G401.6 (cell line): ENCODE measurements at regions not wholly inside any gene's neighbourhood (a gene's known extent, or its start where the extent isn't known, plus 50 kb on each side); places are given as distances from the start of the nearest gene placed in this dataset.

Experiments
- FAIRE-seq: peaks from 2 replicates; lab custom pipeline; 2012; peaks lifted over from hg19 to GRCh38; lab: Jason Lieb, UNC

GRCh38 chr9:87255431-87256155 is 242.1 kb upstream of the DAPK1 start:
- FAIRE-seq: no peak

DNA sequence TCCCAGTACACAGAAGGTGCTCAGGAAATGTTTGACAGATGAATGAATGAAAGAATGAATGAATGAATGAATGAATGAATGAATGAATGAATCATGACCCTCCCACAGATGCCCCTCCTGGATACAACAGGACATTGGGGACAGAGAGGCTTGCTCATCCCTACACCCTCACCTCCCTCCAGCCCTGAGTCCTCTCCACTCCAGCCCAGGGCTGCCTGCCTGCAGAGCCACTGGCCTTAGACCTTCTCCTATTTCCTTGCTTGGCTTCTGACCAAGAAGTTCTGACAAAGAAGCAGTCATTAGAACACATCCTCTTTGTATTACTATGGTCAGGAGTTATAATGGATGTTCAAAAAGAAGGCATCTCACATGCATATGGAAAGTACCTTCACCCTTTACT is 240.7 kb upstream of the DAPK1 start:
- no peak for FAIRE-seq

- FAIRE-seq: no peak
Measured at GRCh38 chr9:87259543-87260518, 237.8 kb upstream of the DAPK1 start.

DNA sequence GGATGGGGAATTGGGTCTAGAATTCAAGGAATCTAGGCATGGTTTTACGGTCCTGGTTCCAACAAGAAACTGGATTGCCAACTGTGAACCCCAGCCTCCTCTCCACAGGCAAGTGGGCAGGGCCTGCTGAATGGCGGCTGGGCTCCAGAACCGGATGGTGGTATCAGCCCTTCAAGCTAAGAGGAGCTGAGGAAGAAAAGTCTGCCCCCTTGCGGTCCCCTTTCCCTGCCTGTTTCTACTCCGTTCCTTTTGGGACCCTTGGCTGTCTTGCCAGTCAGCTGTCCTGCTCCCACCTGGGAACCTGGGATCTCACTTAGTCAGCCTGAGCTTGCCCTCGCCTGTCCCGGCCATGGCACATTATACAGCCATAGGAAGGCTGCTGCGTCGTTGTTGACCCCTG is 234.4 kb upstream of the DAPK1 start:
- FAIRE-seq: no peak

- FAIRE-seq: no peak
Measured at GRCh38 chr9:87266697-87267096, 231.0 kb upstream of the DAPK1 start.

DNA sequence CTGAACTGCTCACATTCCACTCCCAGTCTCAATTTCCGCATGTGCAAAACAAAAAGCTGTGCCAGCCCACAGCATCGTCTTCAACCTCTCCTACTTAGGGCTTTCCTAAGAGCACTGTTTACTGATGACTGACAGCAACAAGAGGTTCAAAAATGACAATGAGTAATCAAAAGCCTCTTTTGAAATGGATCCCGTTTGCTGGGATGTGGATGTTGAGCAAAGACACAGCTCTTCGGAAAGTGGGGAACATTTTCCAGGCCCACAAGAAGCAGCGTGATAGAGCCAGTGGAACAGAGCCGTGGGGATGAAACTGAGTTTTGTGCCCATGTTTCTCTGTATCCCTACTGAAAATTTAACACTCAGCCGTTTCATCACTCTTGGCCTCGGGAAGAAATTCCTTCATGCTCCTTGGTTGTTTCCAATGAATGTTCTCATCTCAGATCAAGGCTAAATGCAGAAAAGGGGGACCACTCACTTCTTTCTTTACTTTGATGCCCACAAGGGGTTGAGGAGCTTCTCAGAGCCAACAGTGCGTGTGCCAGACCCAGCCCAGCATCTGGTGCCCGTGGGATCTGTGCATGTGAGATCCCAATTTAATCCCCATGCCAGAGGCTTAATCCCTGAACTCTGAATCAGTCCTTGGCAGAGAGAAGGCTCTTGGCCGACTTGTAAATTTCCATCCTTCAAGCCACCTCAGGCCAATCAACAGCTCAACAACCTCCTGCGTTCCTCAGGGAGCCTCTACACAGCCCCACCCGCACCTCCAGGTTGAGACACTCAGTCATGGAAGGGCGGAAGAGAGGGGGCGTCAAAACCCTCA is 230.2 kb upstream of the DAPK1 start:
- no peak for FAIRE-seq

- FAIRE-seq: no peak
Measured at GRCh38 chr9:87269296-87270176, 228.1 kb upstream of the DAPK1 start.

- no peak for FAIRE-seq
Measured at GRCh38 chr9:87270221-87270847, 227.3 kb upstream of the DAPK1 start.

GRCh38 chr9:87270848-87271234 is 226.8 kb upstream of the DAPK1 start:
- FAIRE-seq: no peak

DNA sequence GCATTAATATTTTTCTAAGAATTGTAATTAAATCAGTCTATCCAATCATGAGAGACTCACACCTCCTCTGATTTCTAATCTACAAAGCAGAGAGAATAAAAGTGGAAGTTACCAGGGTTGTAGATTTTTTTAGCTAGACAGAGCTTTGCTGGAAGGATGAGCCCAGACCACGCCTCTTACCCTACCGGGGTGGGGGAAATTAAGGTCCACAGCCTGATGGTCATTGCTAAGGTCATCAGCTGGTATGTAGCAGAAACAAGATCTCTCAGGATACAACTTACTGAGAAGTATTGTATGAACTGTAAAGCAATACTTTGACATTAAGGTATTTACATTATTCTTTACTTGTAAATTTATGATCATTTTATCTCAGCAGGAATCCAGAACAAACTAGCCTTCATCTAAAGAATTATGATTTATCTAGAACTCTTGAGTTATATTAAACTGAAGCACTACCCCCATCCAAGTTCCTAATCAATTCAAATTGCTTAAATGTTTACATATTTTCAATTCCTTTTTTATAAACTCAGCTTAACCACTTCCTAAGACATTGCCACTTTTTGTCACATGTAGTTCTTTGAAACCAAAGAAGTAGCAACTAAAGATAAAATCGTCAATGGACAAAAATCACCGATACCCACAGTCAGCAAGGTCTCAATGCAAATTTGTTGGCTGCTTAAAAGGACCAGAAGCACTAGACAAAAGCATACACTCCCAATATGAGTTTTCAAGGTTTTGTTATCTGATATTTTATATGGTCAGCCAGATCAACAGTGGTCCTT is 225.8 kb upstream of the DAPK1 start:
- FAIRE-seq: no peak

DNA sequence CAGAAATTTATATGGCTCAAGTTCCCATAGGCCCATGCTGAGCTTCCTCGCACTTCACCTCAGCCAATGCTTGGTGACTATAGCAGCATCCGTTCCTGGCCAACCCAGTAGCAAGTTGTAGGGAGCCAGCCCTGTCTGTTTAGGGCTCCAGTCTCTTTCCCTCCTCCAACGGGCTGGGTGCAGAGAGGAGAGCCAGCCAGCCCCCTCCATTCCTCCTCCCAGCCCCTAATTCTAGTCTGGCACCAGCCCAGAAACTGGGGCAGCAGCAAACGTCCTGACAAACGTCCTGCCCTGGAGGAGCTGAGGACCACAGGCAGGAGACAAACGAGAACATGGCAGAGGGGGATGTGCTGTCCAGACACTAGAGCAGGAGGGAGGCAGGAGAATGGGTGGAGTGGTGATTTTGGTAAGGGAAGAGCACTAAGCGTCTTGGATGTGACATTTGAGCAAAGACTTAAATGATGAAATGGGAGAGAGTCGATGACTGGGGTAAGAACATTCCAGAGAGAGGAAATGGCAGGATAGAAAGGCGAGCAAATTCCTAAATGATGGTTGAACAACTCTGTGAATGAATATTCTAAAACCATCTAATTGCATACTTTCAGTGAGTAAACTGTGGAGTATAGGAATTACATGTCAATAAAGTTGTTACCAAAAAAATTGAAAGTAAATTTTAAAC is 222.5 kb upstream of the DAPK1 start:
- FAIRE-seq: no peak

DNA sequence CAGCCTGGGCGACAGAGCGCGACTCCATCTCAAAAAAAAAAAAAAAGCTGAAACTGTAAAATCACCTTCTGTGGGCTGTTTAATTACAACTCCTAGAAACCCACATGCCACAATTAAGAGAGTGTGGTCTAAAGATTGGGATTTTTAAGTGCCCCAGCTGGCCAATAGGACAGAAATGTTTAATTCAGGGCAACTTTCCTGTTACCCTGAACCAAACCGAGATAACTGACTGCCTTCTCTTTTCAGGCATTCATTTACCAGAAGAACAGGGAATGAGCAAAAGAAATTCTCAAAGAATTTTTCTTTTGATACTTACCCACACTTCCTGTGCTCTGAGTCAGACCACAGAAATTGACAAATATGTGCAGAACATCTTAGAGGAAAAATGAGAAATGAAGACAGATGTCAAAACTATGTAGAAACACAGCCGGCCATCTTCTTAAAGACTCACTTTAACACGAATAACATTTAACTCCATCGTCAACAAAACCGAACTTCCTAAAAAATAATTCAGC is 221.3 kb upstream of the DAPK1 start:
- FAIRE-seq: no peak

DNA sequence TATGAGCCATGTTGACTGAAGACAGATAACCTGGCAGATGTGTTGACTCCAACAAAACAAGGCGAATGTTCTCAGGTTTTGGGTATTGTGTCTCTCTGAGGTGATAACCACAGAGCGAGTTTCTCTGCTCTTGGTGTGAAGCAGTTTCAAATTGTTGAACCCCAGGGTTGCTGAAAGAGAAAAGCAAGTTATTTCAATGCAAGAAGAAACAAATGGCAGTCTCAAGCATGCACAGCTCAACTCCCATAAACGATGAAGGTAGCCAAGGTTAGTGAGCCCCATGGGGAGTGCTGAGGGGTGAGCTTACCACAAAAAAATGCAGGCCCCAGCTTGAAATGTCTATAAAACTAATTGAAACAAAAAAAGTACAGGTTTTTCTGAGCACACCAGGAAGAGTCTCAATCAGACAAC is 220.8 kb upstream of the DAPK1 start:
- FAIRE-seq: no peak

DNA sequence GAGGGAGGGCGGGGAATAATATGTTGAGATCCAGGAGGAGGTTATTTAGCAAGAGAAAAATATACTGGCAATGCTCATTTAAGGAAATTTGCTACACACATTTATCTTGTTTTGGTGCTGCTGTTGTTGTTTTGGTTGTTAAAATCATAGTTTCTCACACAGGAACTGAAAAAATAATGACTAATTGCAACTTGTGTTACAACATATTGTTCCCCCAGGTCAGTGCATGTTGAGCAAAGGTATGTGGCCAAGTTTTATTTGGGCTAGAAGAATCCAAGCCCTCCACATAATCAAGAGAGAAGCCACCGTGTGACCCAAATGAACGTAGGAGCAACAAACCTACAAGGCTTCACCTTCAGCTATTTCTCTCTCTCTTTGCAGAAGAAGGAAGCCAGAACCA is 220.3 kb upstream of the DAPK1 start:
- FAIRE-seq: no peak

DNA sequence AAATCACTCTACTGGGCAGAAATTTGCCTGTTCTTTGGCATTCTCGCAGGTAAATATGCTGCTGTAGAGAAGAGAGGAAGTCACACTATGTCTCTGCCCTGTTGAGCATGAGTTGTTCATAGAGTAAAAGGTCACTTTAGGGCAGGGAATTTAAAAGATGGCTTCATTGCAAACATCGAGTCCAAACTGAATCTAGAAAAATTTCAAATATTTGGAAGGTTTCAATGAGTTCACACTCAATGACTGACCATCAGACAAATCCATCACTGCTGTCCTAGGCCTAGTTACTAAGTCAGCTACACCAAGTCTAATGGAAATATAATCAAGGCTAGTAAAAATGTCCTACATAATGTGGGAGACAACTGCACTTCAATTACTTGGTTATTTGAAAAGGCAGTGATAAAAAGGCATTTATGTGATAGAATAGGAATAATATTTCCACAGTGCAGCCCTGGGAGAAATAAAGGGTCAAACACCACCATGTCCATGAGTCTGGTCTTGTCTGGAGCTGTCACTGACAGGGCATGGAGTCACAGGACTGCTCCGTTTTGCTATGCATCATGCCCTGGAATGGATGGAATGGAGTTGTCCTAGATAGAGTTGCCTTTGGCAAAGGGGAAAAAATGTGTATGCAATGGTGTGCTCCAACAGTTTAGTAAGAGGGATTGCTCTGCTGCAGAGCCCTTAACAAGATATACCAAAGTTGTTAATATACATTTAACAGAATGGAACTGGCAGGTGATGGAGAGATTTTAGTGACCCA is 218.5 kb upstream of the DAPK1 start:
- FAIRE-seq: no peak

DNA sequence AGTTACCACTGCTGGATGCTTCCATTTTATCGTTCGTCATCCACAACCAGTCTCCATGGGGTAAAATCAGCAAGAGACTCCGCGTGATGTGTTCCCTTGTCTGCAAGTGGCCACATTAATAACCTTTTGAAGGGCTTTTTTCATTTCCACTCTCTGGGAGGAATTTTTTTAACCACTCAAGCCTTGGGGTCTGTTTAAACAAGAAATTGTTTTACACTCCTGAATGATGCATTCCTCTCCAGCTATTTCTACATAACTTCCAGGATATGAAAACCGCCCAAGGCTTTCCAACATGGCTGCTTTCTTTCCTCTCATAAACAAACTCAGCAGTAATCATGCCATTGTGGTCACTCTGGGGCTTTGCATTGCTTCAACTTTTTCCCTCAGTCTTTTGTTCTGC is 217.2 kb upstream of the DAPK1 start:
- FAIRE-seq: no peak

GRCh38 chr9:87282538-87282937 is 215.1 kb upstream of the DAPK1 start:
- FAIRE-seq: no peak

DNA sequence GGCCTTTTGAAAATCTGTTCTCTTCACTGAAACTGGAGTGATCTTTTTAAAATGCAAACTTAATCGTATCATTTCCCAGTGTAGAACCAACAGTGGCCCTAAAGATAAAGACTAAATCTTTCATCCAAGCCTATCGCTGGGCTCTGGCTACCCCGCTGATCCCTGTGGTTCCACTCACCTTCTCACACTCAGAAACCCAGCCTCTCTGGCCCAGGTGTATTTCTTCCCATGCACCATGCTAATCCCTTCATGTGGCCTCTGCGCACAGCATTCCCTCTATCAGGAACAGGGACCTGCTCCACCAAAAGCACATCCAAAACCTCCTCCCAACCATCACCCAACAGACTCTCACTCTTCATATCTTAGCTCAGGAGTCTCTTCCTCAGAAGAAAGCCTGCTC is 214.1 kb upstream of the DAPK1 start:
- FAIRE-seq: no peak
